ENCODE measurements at regions not wholly inside any gene's neighbourhood (a gene's known extent, or its start where the extent isn't known, plus 50 kb on each side); places are given as distances from the start of the nearest gene placed in this dataset.

- peaks cover 3% of the 10 kb centered on the region for H3K9me3 ChIP-seq (ENCODE audit: low read length)
- Mint-ChIP-seq H3K4me1 (no peaks in the 10 kb centered on the region), H3K36me3 (peaks cover 0 to 3% (median 0%) of the 10 kb centered on the region in 3 donors), H3K27ac (no peak overlapping the region), H3K27me3 (no peaks in the 10 kb centered on the region), H3K9me3 (peaks cover 3 to 10% (median 7%) of the 10 kb centered on the region in 5 donors), H3K4me3 (no peak overlapping the region)
- no peaks in the 10 kb centered on the region for H3K4me1 ChIP-seq (ENCODE audit: insufficient read depth, low read length)
- no peak overlapping the region for H3K27ac ChIP-seq (ENCODE audit: low read depth, low read length)
- ChIA-PET POLR2A (no interaction called here), CTCF (no interaction called here)
- H3K4me3 ChIP-seq (ENCODE audit: low read length): no peak overlapping the region
- no peaks in the 10 kb centered on the region for H3K36me3 ChIP-seq (ENCODE audit: insufficient read depth, low read length)
- no peaks in the 10 kb centered on the region for H3K27me3 ChIP-seq (ENCODE audit: insufficient read depth, low read length, poor library complexity, severe bottlenecking)
- DNase-seq: no peak
Observed at GRCh38 chr18:4842287-4842686, 354.8 kb downstream of the AKAIN1 start.

- ChIA-PET POLR2A (no interaction called here), CTCF (no interaction called here)
- H3K36me3 ChIP-seq (ENCODE audit: insufficient read depth, low read length): no peaks in the 10 kb centered on the region
- H3K4me3 Mint-ChIP-seq: no peak overlapping the region
- H3K27me3 Mint-ChIP-seq: no peaks in the 10 kb centered on the region
- peaks cover 3 to 14% (median 5%) of the 10 kb centered on the region in 5 donors for H3K9me3 Mint-ChIP-seq
- no peaks in the 10 kb centered on the region for H3K27me3 ChIP-seq (ENCODE audit: insufficient read depth, low read length, poor library complexity, severe bottlenecking)
- no peak overlapping the region for H3K4me3 ChIP-seq (ENCODE audit: low read length)
- H3K27ac Mint-ChIP-seq: no peak overlapping the region
- H3K9me3 ChIP-seq (ENCODE audit: low read length): no peaks in the 10 kb centered on the region
- DNase-seq: no peak
- H3K4me1 ChIP-seq (ENCODE audit: insufficient read depth, low read length): no peaks in the 10 kb centered on the region
- H3K4me1 Mint-ChIP-seq: no peaks in the 10 kb centered on the region
- peaks cover 0 to 3% (median 0%) of the 10 kb centered on the region in 3 donors for H3K36me3 Mint-ChIP-seq
- H3K27ac ChIP-seq (ENCODE audit: low read depth, low read length): no peak overlapping the region
Observed at GRCh38 chr18:4839639-4840038, 357.4 kb downstream of the AKAIN1 start.

GRCh38 chr18:4836141-4836540 lies 360.9 kb downstream of the AKAIN1 start:
- no peaks in the 10 kb centered on the region for H3K27me3 ChIP-seq (ENCODE audit: insufficient read depth, low read length, poor library complexity, severe bottlenecking)
- no peaks in the 10 kb centered on the region for H3K36me3 ChIP-seq (ENCODE audit: insufficient read depth, low read length)
- H3K9me3 Mint-ChIP-seq: peaks cover 0 to 14% (median 3%) of the 10 kb centered on the region in 5 donors
- no peak overlapping the region for H3K27ac Mint-ChIP-seq
- POLR2A ChIA-PET: no interaction called here
- H3K4me3 Mint-ChIP-seq: no peak overlapping the region
- no peak overlapping the region for H3K27ac ChIP-seq (ENCODE audit: low read depth, low read length)
- no peaks in the 10 kb centered on the region for H3K9me3 ChIP-seq (ENCODE audit: low read length)
- CTCF ChIA-PET: no interaction called here
- H3K4me1 Mint-ChIP-seq: no peaks in the 10 kb centered on the region
- H3K36me3 Mint-ChIP-seq: no peaks in the 10 kb centered on the region
- H3K4me1 ChIP-seq (ENCODE audit: insufficient read depth, low read length): no peaks in the 10 kb centered on the region
- no peak for DNase-seq
- no peaks in the 10 kb centered on the region for H3K27me3 Mint-ChIP-seq
- no peak overlapping the region for H3K4me3 ChIP-seq (ENCODE audit: low read length)

GRCh38 chr18:4831791-4832375 lies 365.2 kb downstream of the AKAIN1 start:
- no peaks in the 10 kb centered on the region for H3K36me3 Mint-ChIP-seq
- Histone ChIP-seq H3K27ac (ENCODE audit: low read depth, low read length) (no peak overlapping the region), H3K36me3 (ENCODE audit: insufficient read depth, low read length) (no peaks in the 10 kb centered on the region), H3K27me3 (ENCODE audit: insufficient read depth, low read length, poor library complexity, severe bottlenecking) (no peaks in the 10 kb centered on the region), H3K4me3 (ENCODE audit: low read length) (no peak overlapping the region), H3K9me3 (ENCODE audit: low read length) (no peaks in the 10 kb centered on the region), H3K4me1 (ENCODE audit: insufficient read depth, low read length) (no peaks in the 10 kb centered on the region)
- no peak overlapping the region for H3K4me3 Mint-ChIP-seq
- H3K27me3 Mint-ChIP-seq: no peaks in the 10 kb centered on the region
- ChIA-PET POLR2A (no interaction called here), CTCF (no interaction called here)
- H3K27ac Mint-ChIP-seq: no peak overlapping the region
- no peaks in the 10 kb centered on the region for H3K4me1 Mint-ChIP-seq
- DNase-seq: no peak
- peaks cover 0 to 16% (median 4%) of the 10 kb centered on the region in 5 donors for H3K9me3 Mint-ChIP-seq

GRCh38 chr18:4831127-4831526 lies 365.9 kb downstream of the AKAIN1 start:
- POLR2A ChIA-PET: no interaction called here
- H3K4me1 ChIP-seq (ENCODE audit: insufficient read depth, low read length): no peaks in the 10 kb centered on the region
- H3K4me3 ChIP-seq (ENCODE audit: low read length): no peak overlapping the region

GRCh38 chr18:4823091-4823490 lies 368.0 kb upstream of the DLGAP1 start:
- CTCF ChIA-PET: no interaction called here
- Histone ChIP-seq H3K4me3 (ENCODE audit: low read length) (no peak overlapping the region), H3K4me1 (ENCODE audit: insufficient read depth, low read length) (no peaks in the 10 kb centered on the region), H3K9me3 (ENCODE audit: low read length) (no peaks in the 10 kb centered on the region), H3K27ac (ENCODE audit: low read depth, low read length) (no peak overlapping the region), H3K27me3 (ENCODE audit: insufficient read depth, low read length, poor library complexity, severe bottlenecking) (no peaks in the 10 kb centered on the region), H3K36me3 (ENCODE audit: insufficient read depth, low read length) (no peaks in the 10 kb centered on the region)
- POLR2A ChIA-PET: no interaction called here
- Mint-ChIP-seq H3K4me1 (no peaks in the 10 kb centered on the region), H3K27ac (peak overlapping the region in 1 of 8 donors; percentile 36), H3K27me3 (no peaks in the 10 kb centered on the region), H3K36me3 (no peaks in the 10 kb centered on the region), H3K9me3 (peaks cover 6 to 25% (median 12%) of the 10 kb centered on the region in 5 donors), H3K4me3 (no peak overlapping the region)
- DNase-seq: no peak

More at GRCh38 chr18:4831127-4831526, 365.9 kb downstream of the AKAIN1 start:
- no peaks in the 10 kb centered on the region for H3K9me3 ChIP-seq (ENCODE audit: low read length)
- Mint-ChIP-seq H3K4me1 (no peaks in the 10 kb centered on the region), H3K4me3 (no peak overlapping the region), H3K9me3 (peaks cover 0 to 17% (median 6%) of the 10 kb centered on the region in 5 donors), H3K27ac (no peak overlapping the region), H3K27me3 (no peaks in the 10 kb centered on the region), H3K36me3 (no peaks in the 10 kb centered on the region)
- H3K36me3 ChIP-seq (ENCODE audit: insufficient read depth, low read length): no peaks in the 10 kb centered on the region
- H3K27ac ChIP-seq (ENCODE audit: low read depth, low read length): no peak overlapping the region
- CTCF ChIA-PET: no interaction called here
- no peak for DNase-seq
- no peaks in the 10 kb centered on the region for H3K27me3 ChIP-seq (ENCODE audit: insufficient read depth, low read length, poor library complexity, severe bottlenecking)

- Mint-ChIP-seq H3K9me3 (peaks cover 5 to 22% (median 8%) of the 10 kb centered on the region in 5 donors), H3K36me3 (no peaks in the 10 kb centered on the region), H3K27ac (no peak overlapping the region), H3K4me1 (no peaks in the 10 kb centered on the region), H3K27me3 (no peaks in the 10 kb centered on the region), H3K4me3 (no peak overlapping the region)
- no peaks in the 10 kb centered on the region for H3K27me3 ChIP-seq (ENCODE audit: insufficient read depth, low read length, poor library complexity, severe bottlenecking)
- no peaks in the 10 kb centered on the region for H3K4me1 ChIP-seq (ENCODE audit: insufficient read depth, low read length)
- no peak overlapping the region for H3K27ac ChIP-seq (ENCODE audit: low read depth, low read length)
- H3K36me3 ChIP-seq (ENCODE audit: insufficient read depth, low read length): no peaks in the 10 kb centered on the region
- POLR2A ChIA-PET: no interaction called here
- no peak for DNase-seq
- H3K9me3 ChIP-seq (ENCODE audit: low read length): no peaks in the 10 kb centered on the region
- H3K4me3 ChIP-seq (ENCODE audit: low read length): no peak overlapping the region
- CTCF ChIA-PET: no interaction called here
Observed at GRCh38 chr18:4821801-4822200, 366.7 kb upstream of the DLGAP1 start.

- H3K27me3 Mint-ChIP-seq: no peaks in the 10 kb centered on the region
- H3K4me1 ChIP-seq (ENCODE audit: insufficient read depth, low read length): no peaks in the 10 kb centered on the region
Observed at GRCh38 chr18:4817665-4818064, 362.6 kb upstream of the DLGAP1 start.

More at GRCh38 chr18:4817665-4818064, 362.6 kb upstream of the DLGAP1 start:
- H3K27ac ChIP-seq (ENCODE audit: low read depth, low read length): no peak overlapping the region
- Mint-ChIP-seq H3K4me3 (no peak overlapping the region), H3K9me3 (peaks cover 0 to 13% (median 7%) of the 10 kb centered on the region in 5 donors), H3K27ac (no peak overlapping the region), H3K36me3 (no peaks in the 10 kb centered on the region), H3K4me1 (no peaks in the 10 kb centered on the region)
- no peaks in the 10 kb centered on the region for H3K36me3 ChIP-seq (ENCODE audit: insufficient read depth, low read length)
- H3K27me3 ChIP-seq (ENCODE audit: insufficient read depth, low read length, poor library complexity, severe bottlenecking): no peaks in the 10 kb centered on the region
- no peaks in the 10 kb centered on the region for H3K9me3 ChIP-seq (ENCODE audit: low read length)
- CTCF ChIA-PET: no interaction called here
- H3K4me3 ChIP-seq (ENCODE audit: low read length): no peak overlapping the region
- no peak for DNase-seq
- POLR2A ChIA-PET: no interaction called here
